CD4-positive, alpha-beta memory T cell (primary cell): ENCODE measurements at regions not wholly inside any gene's neighbourhood (a gene's known extent, or its start where the extent isn't known, plus 50 kb on each side); places are given as distances from the start of the nearest gene placed in this dataset.

Experiments used
- CTCF ChIA-PET: fragments of 350-600 bp; sonication (Branson Sonifier 250); formaldehyde crosslinking; loops from one replicate; lab custom pipeline; 2021; ENCODE audit warnings: inconsistent platforms; ENCODE audit not compliant: partially characterized antibody; lab: Charles Lee
- POLR2A ChIA-PET: fragments of 350-600 bp; sonication (Branson Sonifier 250); formaldehyde crosslinking; loops from one replicate; lab custom pipeline; 2021; ENCODE audit not compliant: partially characterized antibody; lab: Charles Lee
- DNase-seq, 5 donors: peaks; one replicate each; pipeline versions ENCODE4 v3.0.0 to v3.0.0-alpha.2; 2020 to 2022; ENCODE audit warnings: mixed read lengths in 1 of 5
- H3K27ac ChIP-seq: one replicate; pipeline ENCODE4 v1.7.0; 2013; ENCODE audit warnings: low read depth, low read length
- H3K27me3 ChIP-seq: 2 replicates; pipeline ENCODE4 v1.7.0; 2013; ENCODE audit warnings: mild to moderate bottlenecking, low read length, moderate library complexity; ENCODE audit not compliant: insufficient read depth
- H3K36me3 ChIP-seq: 2 replicates; pipeline ENCODE4 v1.7.0; 2013; ENCODE audit warnings: mild to moderate bottlenecking, low read length, moderate library complexity; ENCODE audit not compliant: insufficient read depth
- H3K4me1 ChIP-seq: 2 replicates; pipeline ENCODE4 v1.7.0; 2013; ENCODE audit warnings: mild to moderate bottlenecking, low read length, moderate library complexity; ENCODE audit not compliant: insufficient read depth
- H3K4me3 ChIP-seq, 2 donors: one replicate each; pipeline ENCODE4 v1.7.0; 2013; ENCODE audit warnings: low read length in 2 of 2, mild to moderate bottlenecking in 1 of 2
- H3K9me3 ChIP-seq, 2 donors: one replicate each; pipeline ENCODE4 v1.7.0; 2013; ENCODE audit warnings: low read length in 2 of 2, control low read depth in 1 of 2; ENCODE audit not compliant: control insufficient read depth in 1 of 2
- H3K27ac Mint-ChIP-seq, 7 donors: one replicate each; pipeline ENCODE4 v1.8.0; 2020 to 2021; ENCODE audit warnings: mixed read lengths in 7 of 7, mild to moderate bottlenecking in 6 of 7, inconsistent platforms in 3 of 7, moderate library complexity in 3 of 7
- H3K27me3 Mint-ChIP-seq, 2 donors: one replicate each; pipeline ENCODE4 v1.8.0; 2020 to 2021; ENCODE audit warnings: mixed read lengths in 2 of 2
- H3K36me3 Mint-ChIP-seq, 2 donors: one replicate each; pipeline ENCODE4 v1.8.0; 2020 to 2021; ENCODE audit warnings: mixed read lengths in 2 of 2, inconsistent platforms in 1 of 2, mild to moderate bottlenecking in 1 of 2
- H3K4me1 Mint-ChIP-seq, 4 donors: one replicate each; pipeline ENCODE4 v1.8.0; 2020 to 2021; ENCODE audit warnings: mixed read lengths in 4 of 4, mild to moderate bottlenecking in 1 of 4
- H3K4me3 Mint-ChIP-seq, 8 donors: one replicate each; pipeline ENCODE4 v1.8.0; 2020 to 2021; ENCODE audit warnings: mixed read lengths in 8 of 8, mild to moderate bottlenecking in 7 of 8, moderate library complexity in 6 of 8, inconsistent platforms in 3 of 8
- H3K9me3 Mint-ChIP-seq, 8 donors: one replicate each; pipeline ENCODE4 v1.8.0; 2020 to 2021; ENCODE audit warnings: mixed read lengths in 8 of 8, mild to moderate bottlenecking in 5 of 8, inconsistent platforms in 3 of 8, moderate library complexity in 1 of 8
- intact Hi-C: fragments of 100-400 bp; cut with micrococcal nuclease; formaldehyde crosslinking; loops from one replicate; pipeline ENCODE4 v1.15.1; 2023

- DNase-seq, result no peak
- ChIA-PET CTCF (interaction anchor here (3.3 kb wide), 1 partner anchor 11 kb away, joined by 14 read pairs; no protein-coding TSS in a partner anchor), POLR2A (no interaction called here)
- H3K9me3 Mint-ChIP-seq, result no peaks in the 10 kb centered on the region
- intact Hi-C loops, result no loop called here
- no peak overlapping the region for H3K27ac ChIP-seq
- H3K27ac Mint-ChIP-seq, result no peak overlapping the region
- no peak overlapping the region for H3K4me3 ChIP-seq
- peaks cover 9 to 29% of the 10 kb centered on the region in 2 donors for H3K27me3 Mint-ChIP-seq
- no peaks in the 10 kb centered on the region for H3K36me3 Mint-ChIP-seq
- H3K4me3 Mint-ChIP-seq, result no peak overlapping the region
- no peaks in the 10 kb centered on the region for H3K4me1 Mint-ChIP-seq
- no peaks in the 10 kb centered on the region for H3K9me3 ChIP-seq
- H3K36me3 ChIP-seq, result no peaks in the 10 kb centered on the region
- no peaks in the 10 kb centered on the region for H3K4me1 ChIP-seq
- H3K27me3 ChIP-seq, result no peaks in the 10 kb centered on the region
Observed at GRCh38 chr21:35850542-35851103, 209.7 kb downstream of the SETD4 start.

GRCh38 chr21:35850029-35850428 lies 210.3 kb downstream of the SETD4 start:
- H3K27ac ChIP-seq, result no peak overlapping the region

GRCh38 chr21:35849144-35849543 lies 211.2 kb downstream of the SETD4 start:
- no peak overlapping the region for H3K27ac Mint-ChIP-seq
- intact Hi-C loops, result no loop called here
- H3K27me3 ChIP-seq, result no peaks in the 10 kb centered on the region
- POLR2A ChIA-PET, result no interaction called here
- no peaks in the 10 kb centered on the region for H3K9me3 Mint-ChIP-seq
- no peaks in the 10 kb centered on the region for H3K36me3 Mint-ChIP-seq
- H3K27ac ChIP-seq, result no peak overlapping the region
- no peaks in the 10 kb centered on the region for H3K4me1 Mint-ChIP-seq
- no peak overlapping the region for H3K4me3 ChIP-seq
- no peak overlapping the region for H3K4me3 Mint-ChIP-seq
- CTCF ChIA-PET, result interaction anchor here (3.3 kb wide), 1 partner anchor 9 kb away, joined by 14 read pairs; no protein-coding TSS in a partner anchor
- DNase-seq, result no peak
- no peaks in the 10 kb centered on the region for H3K4me1 ChIP-seq
- H3K27me3 Mint-ChIP-seq, result peaks cover 9 to 25% of the 10 kb centered on the region in 2 donors
- H3K9me3 ChIP-seq, result no peaks in the 10 kb centered on the region
- no peaks in the 10 kb centered on the region for H3K36me3 ChIP-seq

More at GRCh38 chr21:35850029-35850428, 210.3 kb downstream of the SETD4 start:
- no peaks in the 10 kb centered on the region for H3K36me3 ChIP-seq
- ChIA-PET POLR2A (no interaction called here), CTCF (interaction anchor here (3.3 kb wide), 1 partner anchor 10 kb away, joined by 14 read pairs; no protein-coding TSS in a partner anchor)
- H3K27ac Mint-ChIP-seq, result no peak overlapping the region
- H3K27me3 ChIP-seq, result no peaks in the 10 kb centered on the region
- DNase-seq, result no peak
- H3K36me3 Mint-ChIP-seq, result no peaks in the 10 kb centered on the region
- no peak overlapping the region for H3K4me3 ChIP-seq
- no peaks in the 10 kb centered on the region for H3K4me1 Mint-ChIP-seq
- no peak overlapping the region for H3K4me3 Mint-ChIP-seq
- intact Hi-C loops, result no loop called here
- peaks cover 9 to 30% of the 10 kb centered on the region in 2 donors for H3K27me3 Mint-ChIP-seq
- H3K9me3 ChIP-seq, result no peaks in the 10 kb centered on the region
- H3K9me3 Mint-ChIP-seq, result no peaks in the 10 kb centered on the region
- no peaks in the 10 kb centered on the region for H3K4me1 ChIP-seq

GRCh38 chr21:35843911-35844667 lies 216.2 kb downstream of the SETD4 start:
- no peaks in the 10 kb centered on the region for H3K36me3 Mint-ChIP-seq
- Histone ChIP-seq H3K27me3 (no peaks in the 10 kb centered on the region), H3K4me1 (no peaks in the 10 kb centered on the region), H3K4me3 (no peak overlapping the region), H3K36me3 (no peaks in the 10 kb centered on the region), H3K9me3 (no peaks in the 10 kb centered on the region), H3K27ac (no peak overlapping the region)
- intact Hi-C loops, result loop anchor here (5.0 kb wide), 1 partner anchor 268 kb away; no protein-coding TSS in a partner anchor
- no peak overlapping the region for H3K4me3 Mint-ChIP-seq
- ChIA-PET CTCF (interaction anchor here (1.3 to 3.1 kb wide), 2 partner anchors 1097 to 1099 kb away, joined by 3 to 13 read pairs; no protein-coding TSS in a partner anchor), POLR2A (no interaction called here)
- no peaks in the 10 kb centered on the region for H3K4me1 Mint-ChIP-seq
- no peaks in the 10 kb centered on the region for H3K9me3 Mint-ChIP-seq
- peaks cover 11 to 12% of the 10 kb centered on the region in 2 donors for H3K27me3 Mint-ChIP-seq
- DNase-seq, result no peak
- H3K27ac Mint-ChIP-seq, result no peak overlapping the region

- Mint-ChIP-seq H3K27me3 (peaks cover 5 to 6% of the 10 kb centered on the region in 2 donors), H3K9me3 (no peaks in the 10 kb centered on the region), H3K36me3 (no peaks in the 10 kb centered on the region), H3K4me1 (no peaks in the 10 kb centered on the region), H3K27ac (peak overlapping the region in 1 of 7 donors; percentile 4), H3K4me3 (no peak overlapping the region)
- no peaks in the 10 kb centered on the region for H3K9me3 ChIP-seq
- intact Hi-C loops, result loop anchor here (1.0 to 5.0 kb wide), 2 partner anchors 271 to 441 kb away; no protein-coding TSS in a partner anchor
- no peak overlapping the region for H3K27ac ChIP-seq
- H3K27me3 ChIP-seq, result no peaks in the 10 kb centered on the region
- CTCF ChIA-PET, result interaction anchor here (1.4 to 4.0 kb wide), 4 partner anchors 1095 to 1151 kb away, joined by 3 to 66 read pairs (median 30); no protein-coding TSS in a partner anchor
- H3K4me3 ChIP-seq, result no peak overlapping the region
- POLR2A ChIA-PET, result interaction anchor here (0.6 kb wide), 1 partner anchor 166 kb away, joined by 3 read pairs; no protein-coding TSS in a partner anchor
- no peaks in the 10 kb centered on the region for H3K4me1 ChIP-seq
- H3K36me3 ChIP-seq, result no peaks in the 10 kb centered on the region
- DNase-seq, result no peak
Observed at GRCh38 chr21:35840949-35841348, 219.4 kb downstream of the SETD4 start.

GRCh38 chr21:35840197-35840799 lies 220.0 kb downstream of the SETD4 start:
- no peaks in the 10 kb centered on the region for H3K4me1 ChIP-seq
- CTCF ChIA-PET, result interaction anchor here (0.6 to 4.0 kb wide), 17 partner anchors 9 to 1153 kb away, joined by 3 to 66 read pairs (median 4); no protein-coding TSS in a partner anchor
- H3K27ac ChIP-seq, result no peak overlapping the region
- intact Hi-C loops, result loop anchor here (1.0 to 5.0 kb wide), 2 partner anchors 272 to 440 kb away; no protein-coding TSS in a partner anchor
- H3K4me3 ChIP-seq, result no peak overlapping the region
- H3K4me3 Mint-ChIP-seq, result no peak overlapping the region
- DNase-seq, result peak; percentile 43 to 53 (median 44)
- H3K36me3 Mint-ChIP-seq, result no peaks in the 10 kb centered on the region
- POLR2A ChIA-PET, result interaction anchor here (0.6 kb wide), 1 partner anchor 167 kb away, joined by 3 read pairs; no protein-coding TSS in a partner anchor
- H3K27ac Mint-ChIP-seq, result no peak overlapping the region
- no peaks in the 10 kb centered on the region for H3K9me3 ChIP-seq
- H3K27me3 Mint-ChIP-seq, result peaks cover 0 to 6% of the 10 kb centered on the region in 2 donors
- no peaks in the 10 kb centered on the region for H3K9me3 Mint-ChIP-seq
- H3K27me3 ChIP-seq, result no peaks in the 10 kb centered on the region
- H3K4me1 Mint-ChIP-seq, result no peaks in the 10 kb centered on the region
- H3K36me3 ChIP-seq, result no peaks in the 10 kb centered on the region
